Epithelial cell of esophagus (primary cell): ENCODE measurements at regions not wholly inside any gene's neighbourhood (a gene's known extent, or its start where the extent isn't known, plus 50 kb on each side); places are given as distances from the start of the nearest gene placed in this dataset.

ENCODE experiments used
- DNase-seq: peaks from one replicate; pipeline ENCODE4 v3.0.0; 2010; ENCODE audit warnings: low read depth
- H3K4me3 ChIP-seq: 2 replicates; pipeline ENCODE4 v1.5.1; 2011; ENCODE audit warnings: mild to moderate bottlenecking, low read length, control low read depth
- TF ChIP-seq, protein P1 (sequence below): IDR thresholded peaks from 2 replicates; pipeline ENCODE4 v1.5.1; 2011; ENCODE audit warnings: low read depth, mild to moderate bottlenecking, low read length, control low read depth, inconsistent platforms; ENCODE audit not compliant: insufficient read depth; ENCODE audit errors: missing control alignments

DNA sequence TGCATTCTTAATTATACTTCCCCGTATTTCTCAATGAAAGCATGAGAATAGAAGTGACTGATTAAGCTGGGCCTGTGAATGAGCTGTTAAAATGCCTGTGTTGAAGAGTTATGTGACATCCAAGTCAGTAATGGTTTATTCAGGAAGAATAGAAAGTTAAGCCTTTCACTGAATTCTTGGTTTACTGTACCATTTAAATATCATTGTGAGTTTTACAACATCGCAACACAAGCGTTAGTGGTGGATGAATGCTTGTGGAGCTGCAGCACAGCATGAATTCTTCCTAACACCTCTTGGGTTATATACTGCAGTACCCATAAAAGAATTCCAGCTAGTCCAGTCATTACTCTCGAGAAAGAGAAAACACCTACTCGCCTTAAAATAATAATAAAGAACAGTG is 257.8 kb downstream of the JRKL start:
- DNase-seq, result no peak
- TF ChIP-seq, protein P1, sequence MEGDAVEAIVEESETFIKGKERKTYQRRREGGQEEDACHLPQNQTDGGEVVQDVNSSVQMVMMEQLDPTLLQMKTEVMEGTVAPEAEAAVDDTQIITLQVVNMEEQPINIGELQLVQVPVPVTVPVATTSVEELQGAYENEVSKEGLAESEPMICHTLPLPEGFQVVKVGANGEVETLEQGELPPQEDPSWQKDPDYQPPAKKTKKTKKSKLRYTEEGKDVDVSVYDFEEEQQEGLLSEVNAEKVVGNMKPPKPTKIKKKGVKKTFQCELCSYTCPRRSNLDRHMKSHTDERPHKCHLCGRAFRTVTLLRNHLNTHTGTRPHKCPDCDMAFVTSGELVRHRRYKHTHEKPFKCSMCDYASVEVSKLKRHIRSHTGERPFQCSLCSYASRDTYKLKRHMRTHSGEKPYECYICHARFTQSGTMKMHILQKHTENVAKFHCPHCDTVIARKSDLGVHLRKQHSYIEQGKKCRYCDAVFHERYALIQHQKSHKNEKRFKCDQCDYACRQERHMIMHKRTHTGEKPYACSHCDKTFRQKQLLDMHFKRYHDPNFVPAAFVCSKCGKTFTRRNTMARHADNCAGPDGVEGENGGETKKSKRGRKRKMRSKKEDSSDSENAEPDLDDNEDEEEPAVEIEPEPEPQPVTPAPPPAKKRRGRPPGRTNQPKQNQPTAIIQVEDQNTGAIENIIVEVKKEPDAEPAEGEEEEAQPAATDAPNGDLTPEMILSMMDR, result no peak
- no peak overlapping the region for H3K4me3 ChIP-seq

DNA sequence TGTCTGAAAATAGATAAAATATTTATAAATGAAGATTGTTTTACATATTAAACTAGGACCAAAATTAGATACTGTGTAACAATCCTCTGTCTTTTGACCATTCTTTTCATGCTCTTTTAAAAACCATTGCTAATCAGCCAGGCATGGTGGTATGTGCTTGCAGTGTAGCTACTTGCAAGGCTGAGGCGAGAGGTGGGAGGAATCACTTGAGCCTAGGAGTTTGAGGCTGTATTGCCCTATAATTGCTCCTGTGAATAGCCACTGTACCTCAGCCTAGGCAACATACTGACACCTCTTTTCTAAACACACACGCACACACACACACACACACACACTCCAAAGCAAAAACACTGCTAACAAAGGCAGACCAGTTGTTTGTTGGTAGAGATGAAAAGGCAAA is 259.2 kb downstream of the JRKL start:
- TF ChIP-seq, protein P1, result no peak
- no peak overlapping the region for H3K4me3 ChIP-seq
- no peak for DNase-seq

DNA sequence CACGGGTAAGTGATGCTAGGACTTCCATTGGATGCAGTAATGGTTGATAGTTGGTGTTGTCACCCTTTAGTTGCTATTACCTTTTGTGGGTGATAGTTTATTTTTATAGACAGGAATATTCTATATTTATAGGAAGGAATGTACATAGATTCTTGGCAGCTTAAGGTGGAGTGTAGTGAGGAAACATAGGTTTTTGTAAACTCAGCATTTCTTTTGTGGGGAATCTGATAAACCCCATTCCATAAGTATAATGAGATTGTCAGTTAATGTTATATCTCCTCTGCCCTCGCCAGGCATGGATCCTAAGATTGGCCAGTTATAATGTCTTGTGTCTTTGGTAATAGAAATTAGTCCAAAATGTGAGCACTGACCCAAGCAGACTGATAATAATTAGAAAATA is 262.7 kb downstream of the JRKL start:
- TF ChIP-seq, protein P1, result no peak
- no peak overlapping the region for H3K4me3 ChIP-seq
- no peak for DNase-seq

DNA sequence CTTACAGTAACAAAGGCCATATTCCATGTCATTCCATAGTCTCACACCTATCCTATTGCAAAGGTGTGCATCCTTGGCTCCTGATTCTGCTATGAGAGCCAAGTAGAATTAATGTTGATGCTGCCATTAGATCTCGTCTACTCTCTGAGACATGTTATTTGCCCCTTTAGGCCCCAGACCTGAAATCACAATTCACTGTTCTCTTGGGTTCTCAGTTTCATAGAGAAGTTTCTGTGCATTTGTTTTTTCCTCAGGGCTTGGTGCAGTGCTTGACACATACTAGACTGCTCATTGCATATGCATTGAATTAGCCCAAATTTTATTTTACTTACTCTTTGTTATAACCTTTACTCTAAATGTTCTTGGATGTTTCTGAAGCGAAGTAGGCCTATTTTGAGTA is 265.7 kb downstream of the JRKL start:
- TF ChIP-seq, protein P1, result no peak
- no peak for DNase-seq
- no peak overlapping the region for H3K4me3 ChIP-seq

DNA sequence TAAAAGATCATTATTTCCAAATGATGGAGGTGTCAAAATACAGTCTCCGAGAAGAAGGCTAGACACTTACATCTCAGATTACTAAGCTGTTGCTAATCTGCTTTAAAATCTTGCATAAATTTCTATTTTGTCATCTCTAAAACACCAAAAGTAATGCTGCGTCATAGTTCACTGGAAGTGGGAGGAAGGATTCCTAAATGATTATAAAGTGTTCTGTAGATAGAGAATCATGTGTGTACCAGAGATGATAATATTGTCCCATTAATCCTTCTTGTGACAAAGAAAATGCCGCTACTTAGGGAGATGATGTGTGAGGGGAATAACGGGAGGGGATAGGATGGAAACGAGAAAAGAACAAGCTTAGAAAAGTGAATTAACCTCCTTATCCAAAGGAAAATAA is 268.6 kb downstream of the JRKL start:
- no peak for DNase-seq
- H3K4me3 ChIP-seq, result no peak overlapping the region
- TF ChIP-seq, protein P1, result no peak

DNA sequence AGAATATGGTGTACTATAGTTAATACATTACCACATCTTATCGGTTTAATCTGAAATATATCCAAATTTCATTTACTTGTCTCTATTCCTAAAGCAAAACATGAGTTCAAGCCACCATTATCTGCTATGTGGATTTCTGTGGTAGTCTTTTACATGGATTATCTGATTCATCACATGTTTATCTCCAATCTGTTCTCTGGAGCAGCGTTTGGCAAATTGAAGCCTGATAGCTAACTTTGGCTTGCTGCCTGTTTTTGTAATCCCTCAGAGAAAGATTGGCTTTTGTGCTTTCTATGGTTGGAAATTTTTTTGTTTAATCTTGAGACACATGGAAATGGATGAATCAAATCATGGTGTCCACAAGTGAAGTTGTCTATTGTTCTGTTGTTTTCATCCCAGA is 274.3 kb downstream of the JRKL start:
- DNase-seq, result no peak
- TF ChIP-seq, protein P1, result no peak

DNA sequence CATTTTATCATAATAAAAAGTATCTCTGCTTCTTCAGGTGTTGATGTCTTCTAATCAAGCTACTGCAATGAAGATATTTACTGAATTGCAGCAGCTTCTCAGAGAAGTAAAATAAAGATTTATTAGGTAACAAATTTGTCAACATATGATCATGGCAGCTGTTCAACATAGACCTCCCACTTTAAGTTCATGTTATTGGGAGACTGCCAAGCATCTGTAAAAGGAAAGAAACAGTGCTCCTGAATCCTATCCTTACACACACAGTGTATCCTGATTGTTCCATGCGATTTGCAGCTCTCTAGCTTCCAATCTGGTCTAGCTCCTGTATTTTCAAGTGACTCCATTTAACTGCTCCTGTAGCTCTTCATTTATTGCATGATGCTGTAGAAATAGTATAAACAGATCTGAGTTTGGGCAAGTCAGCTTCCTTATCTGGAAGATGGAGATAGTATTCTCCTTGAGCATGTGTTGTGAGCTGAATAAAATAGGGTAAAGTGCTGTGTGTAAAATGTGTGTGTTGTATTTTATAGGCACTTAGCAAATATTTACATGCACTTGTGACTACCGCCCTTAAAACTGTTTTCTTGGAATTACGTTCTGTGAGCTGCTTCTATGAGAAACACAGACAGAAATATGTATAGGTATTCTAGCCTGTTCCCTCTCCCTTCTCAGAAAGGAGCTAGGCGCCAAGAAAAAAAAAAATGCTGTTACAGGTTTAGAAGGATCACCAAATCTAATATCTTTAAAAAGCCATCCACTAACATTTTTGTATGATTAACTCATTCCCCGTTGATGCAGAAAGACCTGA is 290.6 kb downstream of the JRKL start:
- no peak for DNase-seq
- TF ChIP-seq, protein P1, result no peak
- no peak overlapping the region for H3K4me3 ChIP-seq

More for the DNA sequence above, 274.3 kb downstream of the JRKL start:
- H3K4me3 ChIP-seq, result no peak overlapping the region
